Activated CD4-positive, alpha-beta T cell treated with anti-CD3 and anti-CD28 coated beads, Interleukin-10, Interleukin-2, amounts not matched to agents 100 ng/mL and 50 ng/mL, durations not matched to agents 16 hours and 8 hours (primary cell): ENCODE measurements at regions not wholly inside any gene's neighbourhood (a gene's known extent, or its start where the extent isn't known, plus 50 kb on each side); places are given as distances from the start of the nearest gene placed in this dataset.
"Not testable (repeated sequence)": the region's sequence is repeated elsewhere in the genome, so short reads cannot be mapped to it uniquely, and the experiment has no call there.

Experiments used
- DNase-seq: peaks from one replicate; pipeline ENCODE4 v3.0.0-alpha.2; 2020

DNA sequence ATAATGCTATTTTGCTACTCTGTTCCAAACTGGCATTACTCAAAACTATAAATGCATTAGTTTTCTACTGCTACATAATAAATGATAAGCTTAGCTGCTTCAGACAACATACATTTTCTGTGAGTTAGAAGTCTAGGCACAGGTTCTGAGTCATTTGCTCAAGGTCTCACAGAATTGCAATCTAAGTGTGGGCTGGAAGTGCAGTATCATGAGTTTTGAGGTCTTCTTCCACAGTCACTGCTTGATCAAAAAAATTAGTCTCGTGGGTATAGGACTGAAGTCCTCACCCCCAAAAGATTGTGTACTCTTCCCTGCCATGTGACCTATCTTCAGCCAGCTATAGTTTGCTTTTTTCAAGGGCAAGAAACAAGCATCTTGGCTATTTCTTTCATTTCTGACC is 676.9 kb downstream of the ADCYAP1 start:
- DNase-seq = no peak

DNA sequence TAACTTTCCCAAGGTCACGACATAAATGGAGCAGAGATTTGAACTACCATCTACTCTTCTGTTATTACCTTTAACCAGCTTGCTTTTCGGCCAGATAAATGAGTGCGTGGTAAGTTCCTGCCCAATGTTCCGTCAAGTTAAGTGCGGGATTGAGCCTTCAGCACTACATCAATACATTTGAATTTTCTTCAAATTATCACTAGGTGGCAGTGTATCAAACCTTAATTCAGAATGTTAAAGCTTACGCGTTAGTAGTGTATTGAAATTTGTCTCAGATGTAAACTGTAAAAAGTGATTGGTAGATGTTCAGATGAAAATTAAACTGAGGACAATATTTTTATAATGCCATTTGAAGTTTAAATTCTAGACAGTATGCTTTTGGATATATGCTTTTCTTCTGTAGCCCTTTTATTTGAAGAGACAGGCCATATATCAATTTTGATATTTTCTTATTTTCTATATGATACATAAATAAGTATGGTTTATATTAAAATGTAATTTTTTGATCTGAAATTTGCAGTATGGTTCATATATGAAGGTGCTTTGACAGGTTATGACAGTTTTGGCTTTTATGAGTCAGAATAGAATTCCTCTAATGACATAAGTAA is 681.3 kb downstream of the ADCYAP1 start:
- DNase-seq = peak; percentile 27

DNA sequence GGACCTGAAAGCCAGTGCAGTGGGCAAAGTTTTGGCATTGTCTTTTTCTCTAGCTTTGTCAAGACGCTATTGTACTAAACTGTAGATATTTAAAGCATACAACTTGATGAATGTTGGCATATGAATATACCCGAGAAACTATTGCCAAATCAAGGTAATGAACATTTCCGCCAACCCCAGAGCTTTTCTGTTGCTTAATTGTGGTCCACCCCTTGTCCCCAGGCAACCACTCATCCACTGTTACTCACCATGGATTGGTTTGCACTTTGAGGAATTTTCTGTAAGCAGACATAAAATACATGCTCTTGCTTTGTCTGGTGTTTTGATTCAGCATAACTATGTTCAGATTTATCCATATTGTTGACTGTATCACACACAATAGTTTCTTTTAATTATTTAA is 688.4 kb downstream of the ADCYAP1 start:
- no peak for DNase-seq

DNA sequence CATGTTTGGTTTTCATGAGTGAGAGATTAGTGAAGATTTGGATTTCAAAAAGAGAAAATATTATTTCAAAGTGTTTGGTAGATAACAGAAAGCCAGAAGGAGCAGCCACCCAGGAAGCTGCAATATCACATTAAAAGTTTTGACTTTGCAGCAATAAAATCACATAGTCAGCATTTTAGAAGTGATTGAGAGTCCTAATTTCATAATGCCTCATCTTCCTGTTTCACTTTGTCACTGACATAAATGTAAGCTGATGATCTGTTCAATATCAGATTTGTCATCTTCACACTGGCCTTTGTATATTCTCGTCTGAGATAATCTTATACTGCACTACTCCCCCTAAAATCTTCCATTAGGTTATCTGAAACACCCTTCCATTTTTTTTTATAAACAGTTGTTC is 690.5 kb downstream of the ADCYAP1 start:
- peak; percentile 2 for DNase-seq

DNA sequence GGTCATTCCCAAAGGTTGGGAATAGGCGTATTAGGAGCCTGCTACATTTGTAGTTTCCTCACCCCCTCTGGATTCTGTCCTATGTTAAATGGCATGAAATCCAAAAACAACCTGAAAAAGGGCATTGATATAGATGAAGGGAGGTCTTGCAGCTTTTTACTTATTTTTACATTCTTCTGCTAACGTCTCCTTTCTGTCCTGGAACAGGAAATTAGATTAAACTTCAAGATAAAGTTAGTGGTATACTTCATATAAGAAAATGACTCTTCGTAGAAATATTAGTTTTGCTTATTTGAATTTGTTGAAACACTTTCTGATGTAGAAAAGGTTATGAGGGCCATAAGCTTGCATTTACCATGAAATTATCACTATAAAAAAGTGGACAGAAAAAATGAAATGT is 694.5 kb downstream of the ADCYAP1 start:
- no peak for DNase-seq

DNA sequence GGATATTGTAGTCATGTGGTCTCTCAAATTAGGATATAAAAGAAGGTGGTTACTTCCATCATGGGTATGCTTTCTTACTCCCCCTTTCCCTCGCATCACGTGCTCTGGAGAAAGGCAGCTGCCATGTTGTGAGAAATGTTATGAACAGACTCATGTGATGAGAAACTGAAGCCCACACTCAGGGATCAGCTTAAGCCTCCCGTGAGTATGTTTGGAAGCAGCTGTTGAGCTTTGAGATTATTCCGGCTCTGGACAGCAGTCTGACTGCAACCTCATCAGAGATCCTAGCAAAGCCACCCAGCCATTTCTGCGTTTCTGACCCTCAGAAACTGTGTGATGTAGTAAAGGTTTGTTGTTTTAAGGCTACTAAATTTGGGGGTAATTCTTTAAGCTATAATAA is 700.1 kb downstream of the ADCYAP1 start:
- no peak for DNase-seq

DNA sequence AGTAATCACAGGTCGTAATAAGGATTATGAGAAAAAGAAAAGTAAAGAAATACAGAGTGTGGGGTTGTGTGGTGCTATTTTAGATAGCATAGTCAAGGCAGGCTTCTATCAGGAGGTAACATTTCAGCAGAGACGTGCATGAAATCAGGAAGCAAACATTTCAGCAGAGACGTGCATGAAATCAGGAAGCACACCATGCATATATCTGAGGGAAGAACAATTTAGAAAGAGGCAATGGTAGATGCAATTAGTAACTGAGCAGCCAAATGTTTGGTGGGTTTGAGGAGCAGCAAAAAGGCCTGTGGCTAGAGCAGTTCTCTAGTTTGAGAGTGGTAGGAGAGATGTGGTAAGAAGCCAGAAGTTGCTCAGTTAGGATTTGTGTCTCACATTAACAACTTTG is 713.7 kb downstream of the ADCYAP1 start:
- no peak for DNase-seq

DNA sequence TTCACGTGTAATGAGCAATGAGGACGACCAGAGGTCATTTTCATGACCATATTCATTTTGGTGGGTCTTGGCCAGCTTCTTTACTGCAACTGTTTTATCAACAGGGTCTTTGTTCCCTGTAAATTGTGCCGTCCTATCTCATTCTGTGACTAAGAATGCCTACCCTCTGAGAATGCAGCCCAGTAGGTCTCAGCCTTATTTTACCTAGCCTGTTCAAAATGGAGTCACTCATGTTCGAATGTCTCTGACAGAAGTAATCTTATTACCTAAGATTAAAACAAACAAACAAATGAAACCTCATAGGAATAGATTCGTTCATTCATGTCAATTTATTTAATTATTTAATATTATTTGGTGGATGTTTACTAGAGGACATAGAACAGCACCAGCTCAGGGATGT is 714.8 kb downstream of the ADCYAP1 start:
- no peak for DNase-seq

DNA sequence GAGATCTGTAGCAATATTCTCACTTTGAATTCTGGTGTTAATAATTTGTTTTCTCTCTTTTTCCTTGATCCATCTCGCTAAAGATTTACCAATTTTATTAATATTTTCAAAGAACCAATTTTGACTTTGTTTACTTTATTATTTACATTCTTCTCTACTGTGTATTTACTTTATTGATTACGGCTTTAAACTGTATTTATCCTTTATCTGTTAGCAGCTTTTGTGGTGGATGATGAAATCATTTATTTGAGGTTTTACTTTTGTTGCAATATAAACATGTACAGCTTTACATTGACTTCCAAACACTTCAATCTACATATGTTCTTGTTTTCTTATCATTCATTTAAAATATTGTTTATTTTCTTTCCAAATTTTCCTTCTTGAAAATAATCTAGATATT is 719.9 kb downstream of the ADCYAP1 start:
- no peak for DNase-seq

DNA sequence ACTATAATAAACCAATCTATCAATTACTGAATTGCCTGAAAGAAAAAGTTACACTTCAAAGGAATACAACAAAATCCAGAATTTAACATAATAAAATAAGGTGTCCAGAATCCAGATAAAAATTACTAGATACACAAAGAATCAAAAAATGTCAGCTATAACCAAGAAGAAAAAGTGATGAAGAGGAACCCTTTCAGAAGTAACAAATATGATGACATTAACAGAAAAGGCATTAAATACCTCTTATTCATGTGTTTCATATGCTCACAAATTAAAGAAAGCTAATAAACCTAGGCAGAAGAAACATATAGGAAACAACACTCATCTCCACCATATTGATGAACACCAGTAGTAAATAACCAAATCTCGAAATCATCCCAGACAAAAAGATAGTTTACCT is 722.8 kb downstream of the ADCYAP1 start:
- no peak for DNase-seq

DNA sequence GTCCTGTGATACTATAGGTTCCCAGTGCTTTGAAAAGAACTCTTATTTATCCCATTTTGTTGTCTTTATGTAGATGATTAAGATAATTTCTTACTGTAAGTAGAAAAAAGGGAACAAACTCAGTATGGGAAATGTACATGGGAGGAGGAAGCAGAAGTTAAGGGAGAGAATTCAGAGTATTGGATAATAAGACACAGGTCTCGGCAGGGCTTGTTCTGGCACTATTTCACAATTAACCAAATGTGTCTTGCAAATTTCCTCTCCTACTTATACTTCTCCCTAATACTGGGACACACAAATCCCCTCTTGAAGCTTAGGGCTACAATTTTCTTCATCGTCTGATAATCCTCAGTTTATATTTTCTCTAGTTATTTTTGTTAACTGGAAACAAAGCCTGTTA is 744.0 kb downstream of the ADCYAP1 start:
- no peak for DNase-seq

DNA sequence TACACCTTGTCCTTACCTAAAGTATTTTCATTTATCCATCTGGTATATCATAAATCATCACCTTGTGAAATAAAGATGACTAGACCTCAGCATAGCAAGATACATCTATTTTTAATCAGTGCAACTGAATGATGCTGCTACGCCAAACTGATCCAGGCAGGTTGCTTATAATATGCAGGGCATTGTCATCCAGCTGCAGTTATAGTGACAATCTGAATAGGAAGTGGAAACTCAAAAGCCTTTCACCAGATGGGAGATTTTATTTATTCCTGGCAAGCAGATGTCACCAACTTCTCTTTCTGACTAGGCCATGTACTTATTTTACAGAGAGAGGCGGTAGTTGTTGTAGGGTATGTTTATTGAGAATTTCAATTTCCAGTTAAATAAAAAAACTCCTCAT is 747.3 kb downstream of the ADCYAP1 start:
- DNase-seq = no peak

DNA sequence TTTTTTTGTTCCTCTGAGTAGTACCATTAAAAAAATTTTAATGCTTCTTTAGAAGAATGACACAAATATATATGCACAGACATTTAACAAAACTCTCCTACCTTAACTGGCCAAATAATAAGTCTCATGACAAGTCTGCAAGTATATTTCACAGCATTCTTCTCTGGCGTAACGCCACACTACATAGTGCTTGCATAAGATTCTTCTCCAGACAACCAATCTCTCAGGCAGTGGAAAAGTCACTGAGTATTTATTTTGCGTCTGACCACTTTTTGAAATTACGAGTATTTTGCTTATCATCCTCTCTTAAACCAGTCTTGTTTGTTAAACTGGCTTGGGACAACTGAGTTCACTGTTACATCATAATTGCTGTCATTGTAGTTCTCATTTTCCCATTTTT is 749.2 kb downstream of the ADCYAP1 start:
- no peak for DNase-seq

DNA sequence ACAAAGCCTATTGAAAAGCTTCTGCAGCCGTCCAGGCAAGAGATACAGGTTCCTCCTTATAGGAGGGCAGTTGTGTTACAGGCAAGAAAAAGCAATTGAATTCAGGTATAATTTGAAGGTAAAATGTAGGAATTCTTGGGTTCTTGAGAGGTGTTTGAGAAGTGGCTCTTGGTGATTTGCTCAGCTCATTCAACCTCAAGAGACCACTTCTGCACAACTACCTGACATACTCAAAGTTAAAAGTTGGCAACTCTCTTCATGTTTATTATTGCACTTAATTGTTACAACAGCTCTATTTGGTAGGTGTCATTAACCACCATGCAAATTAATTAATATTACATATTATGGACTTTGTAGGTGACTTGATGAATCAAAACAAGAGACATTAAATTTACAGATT is 753.2 kb downstream of the ADCYAP1 start:
- DNase-seq = no peak

DNA sequence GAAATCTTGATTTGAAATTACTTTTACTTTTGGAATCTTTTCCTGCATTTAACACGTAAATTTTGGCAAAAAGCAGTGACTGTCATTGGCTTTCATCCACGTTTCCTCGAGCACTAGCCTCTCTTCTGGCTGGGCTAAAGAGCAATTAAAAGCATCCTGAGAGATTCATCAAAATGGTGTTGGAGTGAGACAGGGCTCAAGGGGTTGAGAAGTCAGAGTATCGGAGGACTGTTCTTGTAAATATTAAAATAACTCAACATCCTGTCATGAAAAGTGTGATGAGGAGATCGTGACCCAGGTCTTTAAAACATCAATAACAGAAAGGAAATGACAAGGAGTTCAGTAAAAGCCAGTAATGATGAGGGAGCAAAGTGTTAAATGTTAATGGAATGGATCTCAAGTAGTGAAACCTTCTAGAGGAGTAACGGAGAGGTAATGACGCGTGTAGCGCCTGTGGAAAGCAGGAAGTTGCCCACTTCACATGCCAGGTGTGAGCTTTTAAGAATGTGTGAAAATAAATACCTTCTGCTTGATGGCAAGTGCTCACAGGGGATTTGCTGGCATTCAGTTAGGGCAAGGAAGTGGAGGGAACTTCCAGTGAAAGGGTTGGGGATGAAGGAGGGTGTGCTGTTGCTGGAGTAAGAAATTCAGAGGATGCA is 754.4 kb downstream of the ADCYAP1 start:
- DNase-seq = no peak

DNA sequence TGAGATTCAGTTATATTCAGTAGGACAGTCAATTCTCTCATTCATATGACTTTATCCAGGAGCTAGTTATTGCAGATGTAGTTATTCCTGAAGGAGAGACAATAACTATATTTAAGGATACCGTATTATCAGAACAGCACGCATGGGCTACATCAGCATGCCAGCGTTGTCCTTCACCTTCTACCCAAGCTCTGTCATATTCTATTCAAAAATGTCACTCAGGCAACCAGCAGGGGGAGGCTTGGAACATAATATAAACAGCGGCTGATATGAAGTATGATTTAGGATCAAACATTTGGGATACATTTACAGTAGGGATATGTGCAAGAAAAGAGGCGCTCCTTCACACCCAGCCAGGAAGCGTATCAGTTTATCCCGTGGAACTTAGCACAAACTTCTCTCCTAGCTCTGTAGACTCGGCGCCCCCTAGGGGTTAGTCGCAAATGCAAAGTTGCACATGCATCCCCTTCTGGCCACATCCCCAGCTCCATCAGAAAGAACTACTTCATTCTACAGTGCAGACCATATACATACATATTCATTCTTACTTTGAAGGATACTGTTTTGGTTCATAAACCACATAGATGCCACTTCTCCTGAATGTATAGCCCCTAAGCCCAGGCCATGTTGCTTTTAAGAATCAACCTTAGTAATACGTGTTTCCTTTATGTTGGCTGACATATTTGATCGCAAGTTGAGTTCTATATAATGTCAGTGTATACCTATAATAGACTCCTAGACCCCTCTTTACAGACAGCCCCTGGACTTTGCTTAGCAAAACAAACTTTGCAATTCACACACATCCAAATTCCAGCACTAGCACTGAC is 759.4 kb downstream of the ADCYAP1 start:
- DNase-seq = peak; percentile 55

DNA sequence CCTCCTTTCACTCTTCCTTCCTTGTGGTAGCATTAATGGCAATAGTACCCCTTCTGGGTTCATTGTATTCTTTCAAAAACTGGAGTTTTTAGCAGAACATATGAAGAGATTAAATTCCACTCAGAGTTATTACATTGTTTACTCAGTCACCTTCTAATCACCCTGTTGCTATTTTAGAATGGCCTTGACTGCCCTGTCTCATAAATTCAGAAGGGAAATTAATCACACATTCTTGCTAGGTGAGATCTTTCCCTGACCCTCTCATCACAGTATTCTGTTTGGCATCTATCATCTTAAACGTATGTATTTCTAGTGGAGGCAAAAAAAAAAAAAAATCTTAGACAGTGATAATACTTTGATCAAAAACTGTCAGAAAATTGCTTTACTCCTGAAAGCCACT is 760.4 kb downstream of the ADCYAP1 start:
- no peak for DNase-seq

DNA sequence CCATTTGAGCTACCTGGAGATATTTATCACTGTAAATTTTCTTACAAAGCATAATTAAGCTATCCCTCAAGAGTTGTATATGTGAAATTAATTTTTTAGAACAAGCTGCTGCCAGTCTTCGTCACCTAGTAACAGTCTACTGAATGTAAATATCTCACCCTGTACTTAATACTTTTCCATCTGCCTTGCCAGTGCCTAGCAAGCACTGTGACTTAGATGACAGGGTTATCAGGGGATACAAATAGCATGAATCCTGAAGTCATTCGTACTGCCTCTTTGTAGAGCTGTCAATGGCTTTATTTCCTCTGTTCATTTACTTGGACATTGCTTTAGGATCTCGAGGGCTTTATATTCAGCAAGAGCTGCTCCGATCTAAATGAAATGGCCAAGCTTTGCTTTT is 763.6 kb downstream of the ADCYAP1 start:
- no peak for DNase-seq

DNA sequence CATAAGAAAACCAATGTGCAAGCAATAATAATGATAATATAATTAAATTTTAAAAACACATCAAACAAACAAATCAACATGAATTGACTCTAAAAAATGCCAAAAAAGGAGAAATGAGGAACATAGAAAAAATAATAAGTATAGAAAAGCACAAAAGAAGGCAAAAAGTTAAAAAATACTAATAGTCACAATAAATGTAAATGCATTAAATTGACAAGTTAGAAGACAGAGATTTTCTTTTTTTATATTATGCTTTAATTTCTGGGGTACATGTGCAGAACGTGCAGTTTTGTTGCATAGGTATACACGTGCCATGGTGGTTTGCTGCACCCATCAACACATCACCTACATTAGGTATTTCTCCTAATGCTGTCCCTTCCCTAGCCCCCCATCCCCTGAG is 767.0 kb downstream of the ADCYAP1 start:
- DNase-seq = not testable (repeated sequence)

DNA sequence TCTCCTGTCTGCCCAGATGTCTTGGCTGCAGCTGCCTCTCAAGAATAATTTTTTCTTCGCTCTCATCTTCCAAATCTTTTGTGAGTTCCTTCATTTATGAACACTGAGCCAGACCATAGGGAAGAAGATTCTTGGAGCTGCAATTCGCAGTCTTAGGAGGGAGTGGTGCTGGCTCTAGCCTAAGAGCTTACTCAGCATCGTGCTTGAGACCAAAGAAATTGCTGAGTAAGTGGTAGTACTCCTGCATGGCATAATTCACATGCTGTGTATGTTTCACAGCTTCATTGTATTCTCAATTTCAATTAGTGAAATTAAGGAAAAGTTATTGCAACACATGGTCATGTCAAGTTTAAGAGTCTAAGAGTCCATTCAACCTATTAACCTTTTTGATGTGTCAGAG is 771.7 kb downstream of the ADCYAP1 start:
- no peak for DNase-seq

DNA sequence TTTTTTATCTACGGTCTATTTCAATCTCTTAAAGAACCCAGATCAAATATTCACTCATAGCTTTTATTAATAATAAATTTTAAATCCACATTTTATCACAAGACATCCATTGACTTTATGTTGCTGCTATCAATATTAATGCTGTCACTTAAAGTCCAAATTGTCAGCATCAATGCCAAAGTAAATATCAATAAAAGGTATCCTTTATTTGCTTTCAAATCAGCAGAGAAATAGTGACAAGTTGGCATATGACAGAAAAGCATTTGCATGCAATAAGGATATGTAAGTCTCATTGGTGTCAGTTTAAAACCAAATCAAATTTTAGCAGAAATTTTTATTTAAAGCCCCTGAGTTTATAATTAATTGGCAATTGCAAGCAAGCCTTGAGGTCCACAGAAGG is 775.4 kb downstream of the ADCYAP1 start:
- no peak for DNase-seq

DNA sequence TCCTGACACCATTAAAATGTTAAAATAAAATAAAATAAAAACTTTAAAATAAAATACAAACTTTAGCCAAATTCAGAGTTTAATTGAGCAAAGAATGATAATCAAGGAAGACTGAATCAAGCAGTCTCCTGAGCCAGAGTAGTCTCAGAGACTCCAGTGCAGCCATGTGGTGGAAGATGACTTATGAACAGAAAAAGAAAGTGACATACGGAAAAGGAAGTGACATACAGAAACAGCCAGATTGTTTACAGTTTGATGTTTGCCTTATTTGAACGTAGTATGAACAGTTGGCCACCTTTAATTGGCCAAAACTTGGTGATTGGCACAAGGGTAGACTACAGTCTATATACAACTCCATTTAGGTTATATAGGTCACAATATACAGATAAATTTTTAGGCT is 787.2 kb downstream of the ADCYAP1 start:
- no peak for DNase-seq

DNA sequence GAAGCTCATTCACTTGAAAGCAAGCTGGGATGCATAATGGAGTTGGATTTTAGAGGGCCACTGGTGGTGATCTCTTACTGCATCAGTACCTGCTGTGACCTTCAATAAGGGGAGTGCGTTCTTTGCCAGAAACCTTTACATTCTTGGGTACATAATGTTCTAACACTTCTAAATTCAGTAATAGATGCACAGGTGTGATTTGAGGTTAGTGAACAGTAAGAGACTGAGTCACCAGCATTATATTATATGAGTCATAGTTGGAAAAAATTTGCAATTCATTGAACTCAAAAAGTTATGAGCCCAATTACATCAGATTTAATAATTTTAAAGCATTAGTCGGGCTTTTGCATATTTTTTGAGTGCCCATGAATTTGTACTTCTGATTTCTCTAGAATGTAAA is 803.3 kb downstream of the ADCYAP1 start:
- no peak for DNase-seq

DNA sequence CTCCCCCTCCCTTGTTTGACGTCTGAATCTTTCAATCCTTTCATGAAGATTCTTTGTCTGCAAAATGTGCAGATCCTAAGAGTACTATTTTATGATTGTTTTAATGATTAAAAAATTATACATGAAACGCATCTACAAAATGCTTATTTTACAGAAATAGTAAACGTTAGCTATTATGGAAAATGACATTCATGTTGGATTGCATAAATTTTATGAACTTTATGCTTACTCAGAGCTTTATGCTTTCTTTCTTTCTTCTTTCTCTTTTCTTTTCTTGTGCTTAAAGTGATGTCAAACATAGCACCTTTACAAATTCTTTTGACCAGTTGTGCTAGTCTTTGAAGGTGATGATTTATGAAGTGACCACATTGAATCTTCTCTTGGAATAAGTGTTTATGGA is 805.4 kb downstream of the ADCYAP1 start:
- no peak for DNase-seq
